Neural cell (in vitro differentiated cells): ENCODE measurements at regions not wholly inside any gene's neighbourhood (a gene's known extent, or its start where the extent isn't known, plus 50 kb on each side); places are given as distances from the start of the nearest gene placed in this dataset.

Source experiments
- H2AFZ ChIP-seq: fragments of 200-600, 300-800 bp; sonication (generic), shearing (Covaris generic); 2 replicates; pipeline ENCODE4 v1.6.0; 2014; ENCODE audit warnings: low read depth, mild to moderate bottlenecking, antibody characterized with exemption, low read length, moderate library complexity
- H3F3A ChIP-seq: fragments of 200-600 bp; shearing (Covaris generic); 2 replicates; pipeline ENCODE4 v1.6.1; 2016; ENCODE audit warnings: mild to moderate bottlenecking, moderate library complexity, mixed read lengths, antibody characterized with exemption, low read length; ENCODE audit not compliant: insufficient read depth, poor library complexity, severe bottlenecking
- H3K27ac ChIP-seq: fragments of 200-600, 300-800 bp; sonication (generic), shearing (Covaris generic); 2 replicates; pipeline ENCODE4 v1.5.1; 2014; ENCODE audit warnings: mild to moderate bottlenecking, low read length, moderate library complexity
- H3K27me3 ChIP-seq: fragments of 300-800, 200-600 bp; sonication (generic), shearing (Covaris generic); 2 replicates; pipeline ENCODE4 v1.6.0; 2014; ENCODE audit warnings: mild to moderate bottlenecking, low read depth, low read length, moderate library complexity; ENCODE audit not compliant: insufficient read depth
- H3K36me3 ChIP-seq: fragments of 300-800, 200-600 bp; sonication (generic), shearing (Covaris generic); 2 replicates; pipeline ENCODE4 v1.5.1; 2014; ENCODE audit warnings: mild to moderate bottlenecking, antibody characterized with exemption, low read length, moderate library complexity; ENCODE audit not compliant: insufficient read depth
- H3K4me2 ChIP-seq: fragments of 300-800, 200-600 bp; sonication (generic), shearing (Covaris generic); 2 replicates; pipeline ENCODE4 v1.6.0; 2014; ENCODE audit warnings: mild to moderate bottlenecking, low read length
- H3K4me3 ChIP-seq: fragments of 300-800, 200-600 bp; sonication (generic), shearing (Covaris generic); 2 replicates; pipeline ENCODE4 v1.5.1; 2014; ENCODE audit warnings: mild to moderate bottlenecking, low read length, moderate library complexity
- H3K79me2 ChIP-seq: fragments of 200-600 bp; shearing (Covaris generic); replicated peaks from 2 replicates; pipeline ENCODE4 v1.6.0; 2014; ENCODE audit warnings: mild to moderate bottlenecking, low read length, moderate library complexity; ENCODE audit not compliant: insufficient read depth
- H3K9ac ChIP-seq: fragments of 300-800, 200-600 bp; sonication (generic), shearing (Covaris generic); 2 replicates; pipeline ENCODE4 v1.6.1; 2016; ENCODE audit warnings: mild to moderate bottlenecking, low read length, mixed read lengths
- H3K9me2 ChIP-seq: fragments of 200-600 bp; shearing (Covaris generic); 2 replicates; pipeline ENCODE4 v1.6.1; 2016; ENCODE audit warnings: mild to moderate bottlenecking, low read length, mixed read lengths; ENCODE audit not compliant: insufficient read depth
- H3K9me3 ChIP-seq: fragments of 200-600, 300-800 bp; sonication (generic), shearing (Covaris generic); 2 replicates; pipeline ENCODE4 v1.6.1; 2016; ENCODE audit warnings: mild to moderate bottlenecking, mixed run types, low read length, moderate library complexity, mixed read lengths
- H4K20me1 ChIP-seq: fragments of 200-600 bp; shearing (Covaris generic); 2 replicates; pipeline ENCODE4 v1.6.1; 2016; ENCODE audit warnings: mild to moderate bottlenecking, mixed run types; ENCODE audit not compliant: insufficient read depth
- CTCF ChIP-seq: fragments of 450-650 bp; IDR thresholded peaks from 2 replicates; pipeline ENCODE4 v1.5.1; 2014; ENCODE audit warnings: antibody characterized with exemption, mild to moderate bottlenecking, moderate library complexity; ENCODE audit not compliant: poor library complexity, severe bottlenecking
- EP300 ChIP-seq: fragments of 450-650 bp; conservative IDR thresholded peaks from 2 replicates; pipeline ENCODE4 v1.6.1; 2014; ENCODE audit warnings: antibody characterized with exemption, mild to moderate bottlenecking, moderate library complexity; ENCODE audit not compliant: poor library complexity, severe bottlenecking
- EZH2 ChIP-seq: fragments of 200-600, 300-800 bp; shearing (Covaris generic), sonication (generic); IDR thresholded peaks from 2 replicates; pipeline ENCODE4 v1.6.1; 2014; ENCODE audit warnings: antibody characterized with exemption, low read length, borderline replicate concordance, mild to moderate bottlenecking; ENCODE audit not compliant: insufficient read depth, poor library complexity, severe bottlenecking
- MXI1 ChIP-seq: fragments of 450-650 bp; conservative IDR thresholded peaks from 2 replicates; pipeline ENCODE4 v1.6.1; 2014; ENCODE audit warnings: antibody characterized with exemption, mild to moderate bottlenecking; ENCODE audit not compliant: poor library complexity, severe bottlenecking
- POLR2AphosphoS5 ChIP-seq: IDR thresholded peaks from 2 replicates; pipeline ENCODE4 v1.6.1; 2012
- RAD21 ChIP-seq: fragments of 450-650 bp; conservative IDR thresholded peaks from 2 replicates; pipeline ENCODE4 v1.6.1; 2014; ENCODE audit warnings: antibody characterized with exemption, mild to moderate bottlenecking, moderate library complexity
- REST ChIP-seq: IDR thresholded peaks from 2 replicates; pipeline ENCODE4 v1.6.1; 2012; ENCODE audit warnings: borderline replicate concordance
- SMC3 ChIP-seq: fragments of 450-650 bp; conservative IDR thresholded peaks from 2 replicates; pipeline ENCODE4 v1.6.1; 2014; ENCODE audit warnings: antibody characterized with exemption, mild to moderate bottlenecking, moderate library complexity; ENCODE audit not compliant: poor library complexity
- TAF1 ChIP-seq: IDR thresholded peaks from 2 replicates; pipeline ENCODE4 v1.6.1; 2012; ENCODE audit warnings: low read depth

- H3K27me3 ChIP-seq: no peaks in the 10 kb centered on the region
- no peaks in the 10 kb centered on the region for H4K20me1 ChIP-seq
- no peak for TF ChIP-seq MXI1
- no peak for TF ChIP-seq EZH2
- TF ChIP-seq RAD21: no peak
- TF ChIP-seq EP300: no peak
- no peak for TF ChIP-seq TAF1
- no peak for TF ChIP-seq POLR2AphosphoS5
- no peak overlapping the region for H3K4me2 ChIP-seq
- H3K36me3 ChIP-seq: no peaks in the 10 kb centered on the region
- H3K27ac ChIP-seq: no peak overlapping the region
- no peaks in the 10 kb centered on the region for H3K9me3 ChIP-seq
- no peaks in the 10 kb centered on the region for H3K79me2 ChIP-seq
- H3K4me3 ChIP-seq: no peak overlapping the region
- no peak overlapping the region for H2AFZ ChIP-seq
- H3F3A ChIP-seq: no peaks in the 10 kb centered on the region
- H3K9me2 ChIP-seq: no peaks in the 10 kb centered on the region
- H3K9ac ChIP-seq: no peak overlapping the region
Observed at GRCh38 chr17:52515927-52516326, 357.4 kb upstream of the CA10 start.

- TF ChIP-seq EP300: no peak
- no peak for TF ChIP-seq REST
- TF ChIP-seq CTCF: no peak
- no peak for TF ChIP-seq POLR2AphosphoS5
- TF ChIP-seq MXI1: no peak
- no peak for TF ChIP-seq RAD21
- no peak for TF ChIP-seq SMC3
- TF ChIP-seq EZH2: no peak
- TF ChIP-seq TAF1: no peak
- no peak overlapping the region for H3K4me2 ChIP-seq
- no peaks in the 10 kb centered on the region for H3K9me3 ChIP-seq
- H3K27ac ChIP-seq: no peak overlapping the region
- no peaks in the 10 kb centered on the region for H3K9me2 ChIP-seq
- H3K27me3 ChIP-seq: no peaks in the 10 kb centered on the region
- H2AFZ ChIP-seq: no peak overlapping the region
- no peak overlapping the region for H3K4me3 ChIP-seq
- H3K36me3 ChIP-seq: no peaks in the 10 kb centered on the region
- no peak overlapping the region for H3K9ac ChIP-seq
- no peaks in the 10 kb centered on the region for H3F3A ChIP-seq
- H4K20me1 ChIP-seq: no peaks in the 10 kb centered on the region
- H3K79me2 ChIP-seq: no peaks in the 10 kb centered on the region
Observed at GRCh38 chr17:52505601-52506000, 347.1 kb upstream of the CA10 start.

- TF ChIP-seq SMC3: no peak
- no peak for TF ChIP-seq MXI1
- no peak for TF ChIP-seq EP300
- no peak for TF ChIP-seq TAF1
- TF ChIP-seq CTCF: no peak
- TF ChIP-seq RAD21: no peak
- no peak for TF ChIP-seq REST
- Histone ChIP-seq H3K4me2 (no peak overlapping the region), H2AFZ (no peak overlapping the region), H3K9me2 (no peaks in the 10 kb centered on the region), H3K27me3 (no peaks in the 10 kb centered on the region), H3K79me2 (no peaks in the 10 kb centered on the region), H3K9ac (no peak overlapping the region), H3K36me3 (no peaks in the 10 kb centered on the region), H3K4me3 (no peak overlapping the region), H3K9me3 (no peaks in the 10 kb centered on the region), H3F3A (no peaks in the 10 kb centered on the region), H4K20me1 (no peaks in the 10 kb centered on the region), H3K27ac (no peak overlapping the region)
Observed at GRCh38 chr17:52504081-52504480, 345.6 kb upstream of the CA10 start.
